Sigmoid colon (tissue), 4 donors: ENCODE measurements at regions not wholly inside any gene's neighbourhood (a gene's known extent, or its start where the extent isn't known, plus 50 kb on each side); places are given as distances from the start of the nearest gene placed in this dataset.

ENCODE experiments used
- POLR2AphosphoS5 ChIP-seq, 4 donors: sonication (generic); formaldehyde crosslinking; IDR thresholded peaks; one replicate each; pipeline ENCODE4 v1.6.1; 2017; ENCODE audit warnings: antibody characterized with exemption in 4 of 4
- TF ChIP-seq, protein P1 (sequence below), 4 experiments: fragments of 450-650 bp in 3 of 4; fragments of 200-600 bp in 1 of 4; IDR thresholded peaks; one replicate each; pipeline ENCODE4 v1.5.1; 2016 to 2019; ENCODE audit warnings: antibody characterized with exemption in 4 of 4, mild to moderate bottlenecking in 3 of 4, moderate library complexity in 2 of 4

DNA sequence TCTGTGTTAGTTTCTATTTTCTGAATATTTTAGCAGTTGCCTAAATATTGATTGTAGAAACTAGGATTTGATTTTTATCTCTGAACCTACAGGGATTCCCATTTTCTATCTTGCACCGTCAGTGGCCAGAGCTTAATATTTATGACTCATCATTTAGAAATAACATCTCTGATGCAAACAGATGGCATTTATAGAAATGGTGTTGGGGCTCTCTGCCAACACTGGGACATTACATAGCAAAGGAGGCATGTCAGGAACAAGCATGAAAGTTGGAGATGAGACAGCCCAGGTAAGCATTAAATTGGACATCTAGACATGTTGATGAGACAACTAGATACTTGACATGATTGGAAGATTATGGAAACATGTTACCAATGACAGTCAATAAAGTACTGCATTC lies 165.3 kb upstream of the SYT4 start:
- TF ChIP-seq, protein P1, sequence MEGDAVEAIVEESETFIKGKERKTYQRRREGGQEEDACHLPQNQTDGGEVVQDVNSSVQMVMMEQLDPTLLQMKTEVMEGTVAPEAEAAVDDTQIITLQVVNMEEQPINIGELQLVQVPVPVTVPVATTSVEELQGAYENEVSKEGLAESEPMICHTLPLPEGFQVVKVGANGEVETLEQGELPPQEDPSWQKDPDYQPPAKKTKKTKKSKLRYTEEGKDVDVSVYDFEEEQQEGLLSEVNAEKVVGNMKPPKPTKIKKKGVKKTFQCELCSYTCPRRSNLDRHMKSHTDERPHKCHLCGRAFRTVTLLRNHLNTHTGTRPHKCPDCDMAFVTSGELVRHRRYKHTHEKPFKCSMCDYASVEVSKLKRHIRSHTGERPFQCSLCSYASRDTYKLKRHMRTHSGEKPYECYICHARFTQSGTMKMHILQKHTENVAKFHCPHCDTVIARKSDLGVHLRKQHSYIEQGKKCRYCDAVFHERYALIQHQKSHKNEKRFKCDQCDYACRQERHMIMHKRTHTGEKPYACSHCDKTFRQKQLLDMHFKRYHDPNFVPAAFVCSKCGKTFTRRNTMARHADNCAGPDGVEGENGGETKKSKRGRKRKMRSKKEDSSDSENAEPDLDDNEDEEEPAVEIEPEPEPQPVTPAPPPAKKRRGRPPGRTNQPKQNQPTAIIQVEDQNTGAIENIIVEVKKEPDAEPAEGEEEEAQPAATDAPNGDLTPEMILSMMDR (IDR thresholded peaks at IDR 0.05): no peak
- TF ChIP-seq POLR2AphosphoS5 (IDR thresholded peaks at IDR 0.05): no peak
